Adipocyte (in vitro differentiated cells): ENCODE measurements at regions not wholly inside any gene's neighbourhood (a gene's known extent, or its start where the extent isn't known, plus 50 kb on each side); places are given as distances from the start of the nearest gene placed in this dataset.
"Not testable (repeated sequence)": the region's sequence is repeated elsewhere in the genome, so short reads cannot be mapped to it uniquely, and the experiment has no call there.

Experiments used
- DNase-seq: peaks from one replicate; pipeline ENCODE4 v3.0.0-alpha.2; 2015; ENCODE audit warnings: low read depth
- H3K27me3 ChIP-seq: replicated peaks from 2 replicates; pipeline ENCODE4 v1.7.0; 2013; ENCODE audit warnings: mild to moderate bottlenecking, low read length, moderate library complexity; ENCODE audit not compliant: control insufficient read depth, insufficient read depth
- H3K36me3 ChIP-seq: 2 replicates; pipeline ENCODE4 v1.7.0; 2013; ENCODE audit warnings: low read length, mild to moderate bottlenecking, moderate library complexity; ENCODE audit not compliant: control insufficient read depth, insufficient read depth, severe bottlenecking
- H3K4me1 ChIP-seq: 2 replicates; pipeline ENCODE4 v1.7.0; 2013; ENCODE audit warnings: mild to moderate bottlenecking, low read length, moderate library complexity; ENCODE audit not compliant: control insufficient read depth, insufficient read depth
- H3K4me3 ChIP-seq: 2 replicates; pipeline ENCODE4 v1.7.0; 2013; ENCODE audit warnings: mild to moderate bottlenecking, low read length, moderate library complexity
- H3K9ac ChIP-seq: 2 replicates; pipeline ENCODE4 v1.7.0; 2013; ENCODE audit warnings: mild to moderate bottlenecking, low read length, moderate library complexity
- H3K9me3 ChIP-seq: 2 replicates; pipeline ENCODE4 v1.7.0; 2013; ENCODE audit warnings: mild to moderate bottlenecking, low read length, moderate library complexity; ENCODE audit not compliant: control insufficient read depth

DNA sequence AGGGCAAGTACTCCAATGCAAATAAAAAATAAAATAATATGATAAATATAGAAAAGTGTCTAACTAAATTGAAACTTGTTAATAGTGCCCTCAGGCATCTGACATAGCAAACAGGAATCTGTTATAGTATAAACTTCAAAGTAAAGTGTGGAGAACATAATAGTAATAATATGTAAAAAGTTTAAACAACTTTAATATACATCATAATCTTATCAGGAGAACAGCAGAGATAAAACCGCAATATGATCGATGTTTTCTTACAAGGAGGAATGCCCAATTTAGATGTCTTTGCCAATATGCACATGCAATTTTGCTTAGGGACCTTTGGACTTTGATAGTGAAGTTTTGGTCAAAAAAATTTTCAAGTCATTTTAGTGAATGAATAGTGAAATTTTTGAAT is 514.8 kb upstream of the IMPG1 start:
- DNase-seq: no peak
- no peaks in the 10 kb centered on the region for H3K27me3 ChIP-seq

DNA sequence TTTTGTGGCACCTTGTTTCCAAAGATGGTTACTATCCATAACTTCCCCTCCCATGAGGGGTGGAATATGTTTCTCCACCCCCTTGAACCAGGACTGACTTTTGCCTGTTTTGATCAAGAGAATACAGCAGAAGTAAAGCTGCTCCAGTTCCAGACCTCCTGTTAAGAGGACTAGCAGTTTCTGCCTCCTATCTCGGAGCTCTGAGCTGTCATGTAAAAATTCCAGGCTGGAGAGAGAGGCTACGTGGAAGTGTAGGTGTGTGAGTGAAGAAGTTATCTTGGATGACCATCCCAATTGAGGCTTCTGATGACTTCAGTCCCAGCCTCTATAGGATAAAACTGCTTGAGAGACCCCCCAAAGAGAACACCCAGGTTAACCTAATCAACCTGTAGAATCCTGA is 511.7 kb upstream of the IMPG1 start:
- no peak overlapping the region for H3K9ac ChIP-seq
- no peaks in the 10 kb centered on the region for H3K36me3 ChIP-seq
- no peaks in the 10 kb centered on the region for H3K27me3 ChIP-seq
- H3K4me3 ChIP-seq: no peak overlapping the region
- no peak for DNase-seq
- H3K9me3 ChIP-seq: no peaks in the 10 kb centered on the region
- H3K4me1 ChIP-seq: no peaks in the 10 kb centered on the region

More for the DNA sequence above, 514.8 kb upstream of the IMPG1 start:
- Histone ChIP-seq H3K36me3 (no peaks in the 10 kb centered on the region), H3K9me3 (no peaks in the 10 kb centered on the region), H3K4me1 (no peaks in the 10 kb centered on the region), H3K4me3 (no peak overlapping the region), H3K9ac (no peak overlapping the region)

DNA sequence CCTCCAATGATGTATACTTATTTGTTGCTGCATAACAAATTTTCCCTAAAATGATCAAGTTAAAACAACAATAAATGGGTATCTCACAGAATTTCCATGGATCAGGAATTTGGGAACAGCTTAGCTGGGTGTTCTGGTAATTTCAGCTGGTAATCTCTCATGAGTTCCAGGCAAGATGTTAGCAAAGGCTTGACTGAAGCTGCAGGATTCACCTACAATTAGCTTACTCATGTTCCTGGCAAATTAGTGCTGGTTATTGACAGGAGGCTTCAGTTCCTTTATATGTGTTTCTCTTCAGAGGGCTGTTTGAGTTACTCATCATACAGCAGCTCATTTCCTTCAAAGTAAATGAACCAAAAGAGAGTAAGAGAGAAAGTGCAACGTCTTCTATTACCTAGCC is 506.3 kb upstream of the IMPG1 start:
- Histone ChIP-seq H3K4me3 (no peak overlapping the region), H3K36me3 (no peaks in the 10 kb centered on the region), H3K9me3 (no peaks in the 10 kb centered on the region), H3K4me1 (no peaks in the 10 kb centered on the region), H3K27me3 (no peaks in the 10 kb centered on the region), H3K9ac (no peak overlapping the region)
- DNase-seq: no peak

- no peak for DNase-seq
- H3K36me3 ChIP-seq: no peaks in the 10 kb centered on the region
- no peak overlapping the region for H3K9ac ChIP-seq
Measured at GRCh38 chr6:76574746-76575145, 502.3 kb upstream of the IMPG1 start.

GRCh38 chr6:76565932-76566331 is 493.5 kb upstream of the IMPG1 start:
- H3K4me3 ChIP-seq: no peak overlapping the region
- no peaks in the 10 kb centered on the region for H3K4me1 ChIP-seq
- no peak overlapping the region for H3K9ac ChIP-seq
- H3K27me3 ChIP-seq: no peaks in the 10 kb centered on the region
- no peaks in the 10 kb centered on the region for H3K9me3 ChIP-seq
- DNase-seq: no peak
- no peaks in the 10 kb centered on the region for H3K36me3 ChIP-seq

More at GRCh38 chr6:76574746-76575145, 502.3 kb upstream of the IMPG1 start:
- Histone ChIP-seq H3K9me3 (no peaks in the 10 kb centered on the region), H3K27me3 (no peaks in the 10 kb centered on the region), H3K4me1 (no peaks in the 10 kb centered on the region), H3K4me3 (no peak overlapping the region)

GRCh38 chr6:76562371-76562770 is 489.9 kb upstream of the IMPG1 start:
- not testable (repeated sequence) for H3K4me1 ChIP-seq, H3K27me3 ChIP-seq, DNase-seq, H3K4me3 ChIP-seq, H3K36me3 ChIP-seq, H3K9ac ChIP-seq, H3K9me3 ChIP-seq

DNA sequence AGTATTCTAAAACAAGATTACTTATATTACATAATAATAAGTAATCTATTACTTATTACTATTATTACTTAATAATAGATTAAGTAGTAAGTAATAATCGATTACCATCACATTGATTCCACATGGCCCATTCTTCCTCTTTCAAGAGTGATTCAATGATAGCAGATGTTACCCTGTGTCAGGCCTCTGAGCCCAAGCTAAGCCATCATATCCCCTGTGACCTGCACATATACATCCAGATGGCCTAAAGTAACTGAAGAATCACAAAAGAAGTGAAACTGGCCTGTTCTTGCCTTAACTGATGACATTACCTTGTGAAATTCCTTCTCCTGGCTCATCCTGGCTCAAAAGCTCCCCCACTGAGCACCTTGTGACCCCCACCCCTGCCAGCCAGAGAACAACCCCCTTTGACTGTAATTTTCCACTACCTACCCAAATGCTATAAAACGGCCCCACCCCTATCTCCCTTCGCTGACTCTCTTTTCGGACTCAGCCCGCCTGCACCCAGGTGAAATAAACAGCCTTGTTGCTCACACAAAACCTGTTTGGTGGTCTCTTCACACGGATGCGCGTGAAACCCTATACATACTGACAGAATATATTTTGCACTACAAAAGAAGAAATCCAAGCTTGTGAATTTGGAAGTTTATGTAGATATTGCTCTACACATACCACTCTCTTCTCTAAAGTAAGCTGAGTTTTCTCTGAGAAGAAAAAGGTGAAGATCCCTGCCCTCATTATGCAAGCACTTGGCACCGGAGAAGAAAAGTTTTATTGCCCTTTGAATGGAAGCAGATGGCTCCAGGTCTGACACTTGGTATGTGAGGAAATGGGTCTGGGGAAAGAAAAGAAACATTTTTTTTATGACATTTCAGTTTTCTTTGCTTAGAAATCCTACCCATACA is 488.6 kb upstream of the IMPG1 start:
- not testable (repeated sequence) for DNase-seq

DNA sequence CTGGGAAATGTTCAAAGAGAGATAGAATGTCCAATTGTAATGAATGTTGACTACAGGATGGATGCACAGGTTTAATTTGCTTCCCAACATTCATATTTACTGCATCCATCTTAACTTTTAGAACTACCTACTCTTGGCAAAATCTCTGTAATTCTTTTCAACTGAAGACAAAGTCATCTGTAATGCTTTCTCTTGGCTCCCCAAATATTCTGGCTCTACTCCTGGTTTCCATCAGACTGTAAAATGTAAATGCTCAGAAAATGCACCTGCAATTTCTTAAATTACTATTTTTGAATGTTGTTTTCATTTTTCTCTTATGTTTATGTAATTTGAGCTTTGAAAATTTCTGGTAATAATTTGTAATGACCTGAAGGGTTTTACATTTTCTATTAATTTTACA is 480.8 kb upstream of the IMPG1 start:
- H3K27me3 ChIP-seq: no peaks in the 10 kb centered on the region
- H3K4me3 ChIP-seq: no peak overlapping the region
- no peak overlapping the region for H3K9ac ChIP-seq
- H3K9me3 ChIP-seq: no peaks in the 10 kb centered on the region
- no peak for DNase-seq
- H3K4me1 ChIP-seq: no peaks in the 10 kb centered on the region
- H3K36me3 ChIP-seq: no peaks in the 10 kb centered on the region

More for the DNA sequence above, 488.6 kb upstream of the IMPG1 start:
- H3K4me3 ChIP-seq, H3K9me3 ChIP-seq, H3K4me1 ChIP-seq, H3K27me3 ChIP-seq, H3K36me3 ChIP-seq, H3K9ac ChIP-seq: not testable (repeated sequence)

DNA sequence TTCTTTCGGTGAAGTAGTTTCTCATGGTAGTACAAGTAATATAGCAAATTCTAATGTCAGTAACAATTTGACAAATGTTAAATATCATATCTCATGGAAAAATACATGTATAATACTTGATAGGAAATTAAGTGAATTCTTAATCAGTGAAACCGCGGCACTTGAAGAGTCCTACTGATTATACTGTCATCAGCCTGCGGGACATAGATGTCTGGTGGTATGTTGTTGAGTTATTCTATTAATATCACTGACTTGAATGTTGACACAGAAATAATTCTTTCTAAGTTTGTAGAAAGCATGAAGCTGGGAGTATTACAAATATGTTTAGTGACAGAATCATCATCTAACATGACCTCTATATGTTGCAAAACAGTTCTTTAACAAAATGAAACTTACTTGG is 479.8 kb upstream of the IMPG1 start:
- Histone ChIP-seq H3K4me1 (no peaks in the 10 kb centered on the region), H3K9ac (no peak overlapping the region), H3K4me3 (no peak overlapping the region), H3K36me3 (no peaks in the 10 kb centered on the region), H3K9me3 (no peaks in the 10 kb centered on the region), H3K27me3 (no peaks in the 10 kb centered on the region)
- no peak for DNase-seq

- no peaks in the 10 kb centered on the region for H3K27me3 ChIP-seq
- peaks cover 3% of the 10 kb centered on the region for H3K9me3 ChIP-seq
- H3K4me3 ChIP-seq: no peak overlapping the region
- no peaks in the 10 kb centered on the region for H3K36me3 ChIP-seq
- no peak for DNase-seq
- no peak overlapping the region for H3K9ac ChIP-seq
- H3K4me1 ChIP-seq: no peaks in the 10 kb centered on the region
Measured at GRCh38 chr6:76533661-76534060, 461.2 kb upstream of the IMPG1 start.

DNA sequence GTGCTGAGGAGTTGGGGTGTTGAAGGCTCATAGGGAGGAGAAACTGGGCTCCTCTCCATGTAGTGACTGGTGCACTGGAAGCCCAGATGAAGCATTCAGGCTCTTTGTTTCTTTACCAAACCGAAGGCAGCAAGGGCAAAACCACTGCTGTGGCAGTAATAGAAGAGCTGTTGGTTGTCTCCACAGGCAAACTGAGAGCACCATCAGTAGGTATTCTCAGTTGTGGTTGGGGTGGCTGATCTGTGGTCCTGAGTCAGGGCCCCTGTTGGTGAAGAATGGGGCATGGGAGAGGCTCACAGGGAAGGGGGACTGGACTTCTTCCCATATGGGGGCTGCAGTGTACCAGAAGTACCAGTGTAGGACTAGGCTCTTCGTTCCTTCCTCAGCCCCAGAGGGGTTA is 460.2 kb upstream of the IMPG1 start:
- H3K9ac ChIP-seq: no peak overlapping the region
- DNase-seq: no peak
- H3K27me3 ChIP-seq: no peaks in the 10 kb centered on the region
- no peaks in the 10 kb centered on the region for H3K36me3 ChIP-seq
- no peak overlapping the region for H3K4me3 ChIP-seq
- peaks cover 3% of the 10 kb centered on the region for H3K9me3 ChIP-seq
- H3K4me1 ChIP-seq: no peaks in the 10 kb centered on the region

- no peak for DNase-seq
- H3K9me3 ChIP-seq: peaks cover 3% of the 10 kb centered on the region
- no peaks in the 10 kb centered on the region for H3K36me3 ChIP-seq
- no peak overlapping the region for H3K9ac ChIP-seq
- H3K4me3 ChIP-seq: no peak overlapping the region
- H3K27me3 ChIP-seq: no peaks in the 10 kb centered on the region
- no peaks in the 10 kb centered on the region for H3K4me1 ChIP-seq
Measured at GRCh38 chr6:76518443-76518842, 446.0 kb upstream of the IMPG1 start.
